RWPE2 (cell line): ENCODE measurements at regions not wholly inside any gene's neighbourhood (a gene's known extent, or its start where the extent isn't known, plus 50 kb on each side); places are given as distances from the start of the nearest gene placed in this dataset.

Experiments used
- ATAC-seq: fragments of 200-7000 bp; cut with Tn5 transposase; 3 replicates; pipeline ENCODE4 v1.9.1; 2021; ENCODE audit warnings: low read depth
- DNase-seq: peaks from one replicate; pipeline ENCODE4 v3.0.0-alpha.2; 2020; ENCODE audit warnings: low spot score
- H3K27ac ChIP-seq: fragments of 450-650 bp; 2 replicates; pipeline ENCODE4 v1.5.1; 2017; ENCODE audit warnings: mild to moderate bottlenecking; ENCODE audit not compliant: poor library complexity, severe bottlenecking
- H3K27me3 ChIP-seq: fragments of 250-450 bp; sonication (Bioruptor Pico); 2 replicates; pipeline ENCODE4 v1.5.1; 2021; ENCODE audit warnings: mild to moderate bottlenecking, moderate library complexity; ENCODE audit not compliant: insufficient read depth, poor library complexity, severe bottlenecking
- H3K36me3 ChIP-seq: fragments of 250-450 bp; sonication (Bioruptor Pico); 2 replicates; pipeline ENCODE4 v1.5.1; 2020; ENCODE audit warnings: low read depth, mild to moderate bottlenecking, moderate library complexity
- H3K4me1 ChIP-seq: fragments of 250-450 bp; sonication (Bioruptor Pico); 2 replicates; pipeline ENCODE4 v1.5.1; 2021; ENCODE audit warnings: mild to moderate bottlenecking, moderate library complexity; ENCODE audit not compliant: insufficient read depth, poor library complexity, severe bottlenecking
- H3K4me3 ChIP-seq: fragments of 250-450 bp; sonication (Bioruptor Pico); 2 replicates; pipeline ENCODE4 v1.5.1; 2021; ENCODE audit warnings: mild to moderate bottlenecking, moderate library complexity; ENCODE audit not compliant: severe bottlenecking
- H3K9me3 ChIP-seq: fragments of 250-450 bp; sonication (Bioruptor Pico); 2 replicates; pipeline ENCODE4 v1.5.1; 2021; ENCODE audit warnings: mild to moderate bottlenecking, moderate library complexity; ENCODE audit not compliant: severe bottlenecking
- CTCF ChIP-seq: fragments of 450-650 bp; IDR thresholded peaks from one replicate; pipeline ENCODE4 v1.5.1; 2017; ENCODE audit warnings: mild to moderate bottlenecking, moderate library complexity; ENCODE audit not compliant: poor library complexity, severe bottlenecking

- no peaks in the 10 kb centered on the region for H3K4me1 ChIP-seq
- H3K9me3 ChIP-seq, result no peaks in the 10 kb centered on the region
- H3K36me3 ChIP-seq, result no peaks in the 10 kb centered on the region
- no peaks in the 10 kb centered on the region for H3K27me3 ChIP-seq
- no peak overlapping the region for H3K4me3 ChIP-seq
- DNase-seq (no peak), ATAC-seq (no peak)
- H3K27ac ChIP-seq, result no peak overlapping the region
- no peak for TF ChIP-seq CTCF
Observed at GRCh38 chr11:81886406-81887075, 847.1 kb downstream of the FAM181B start.

GRCh38 chr11:81874635-81875034, 859.0 kb downstream of the FAM181B start:
- H3K4me1 ChIP-seq, result no peaks in the 10 kb centered on the region
- H3K27me3 ChIP-seq, result no peaks in the 10 kb centered on the region
- no peak for TF ChIP-seq CTCF
- H3K4me3 ChIP-seq, result no peak overlapping the region
- no peaks in the 10 kb centered on the region for H3K36me3 ChIP-seq
- DNase-seq (no peak), ATAC-seq (no peak)
- H3K27ac ChIP-seq, result no peak overlapping the region
- H3K9me3 ChIP-seq, result no peaks in the 10 kb centered on the region

GRCh38 chr11:81870815-81871214, 862.8 kb downstream of the FAM181B start:
- no peak for TF ChIP-seq CTCF
- Histone ChIP-seq H3K36me3 (no peaks in the 10 kb centered on the region), H3K4me3 (no peak overlapping the region), H3K9me3 (no peaks in the 10 kb centered on the region), H3K27me3 (no peaks in the 10 kb centered on the region), H3K27ac (no peak overlapping the region), H3K4me1 (no peaks in the 10 kb centered on the region)
- ATAC-seq (no peak), DNase-seq (no peak)

- no peak for DNase-seq
- Histone ChIP-seq H3K27me3 (no peaks in the 10 kb centered on the region), H3K4me1 (no peaks in the 10 kb centered on the region), H3K27ac (no peak overlapping the region), H3K9me3 (no peaks in the 10 kb centered on the region), H3K36me3 (no peaks in the 10 kb centered on the region), H3K4me3 (no peak overlapping the region)
- no peak for TF ChIP-seq CTCF
- no peak for ATAC-seq
Observed at GRCh38 chr11:81870066-81870412, 863.6 kb downstream of the FAM181B start.

- TF ChIP-seq CTCF, result no peak
- Histone ChIP-seq H3K27me3 (no peaks in the 10 kb centered on the region), H3K36me3 (no peaks in the 10 kb centered on the region), H3K9me3 (no peaks in the 10 kb centered on the region), H3K4me3 (no peak overlapping the region), H3K4me1 (no peaks in the 10 kb centered on the region), H3K27ac (no peak overlapping the region)
- no peak for DNase-seq
- ATAC-seq, result no peak
Observed at GRCh38 chr11:81869351-81870065, 864.2 kb downstream of the FAM181B start.
